Parathyroid adenoma (tissue), 2 donors: ENCODE measurements at regions not wholly inside any gene's neighbourhood (a gene's known extent, or its start where the extent isn't known, plus 50 kb on each side); places are given as distances from the start of the nearest gene placed in this dataset.

Source experiments
- H2AFZ ChIP-seq: fragments of 300-600 bp; sonication (generic); one replicate; pipeline ENCODE4 v1.7.0; 2017; ENCODE audit warnings: antibody characterized with exemption, mild to moderate bottlenecking
- H3K27ac ChIP-seq: fragments of 300-600 bp; sonication (generic); one replicate; pipeline ENCODE4 v1.7.0; 2017
- H3K27me3 ChIP-seq: fragments of 300-600 bp; sonication (generic); one replicate; pipeline ENCODE4 v1.7.0; 2017; ENCODE audit warnings: low read length; ENCODE audit not compliant: control insufficient read depth, insufficient read depth
- H3K36me3 ChIP-seq: fragments of 300-600 bp; sonication (generic); one replicate; pipeline ENCODE4 v1.7.0; 2017; ENCODE audit warnings: low read length; ENCODE audit not compliant: control insufficient read depth, insufficient read depth
- H3K4me1 ChIP-seq: fragments of 300-600 bp; sonication (generic); one replicate; pipeline ENCODE4 v1.7.0; 2017; ENCODE audit warnings: control low read depth
- H3K4me2 ChIP-seq: fragments of 300-600 bp; sonication (generic); one replicate; pipeline ENCODE4 v1.7.0; 2017; ENCODE audit warnings: low read length
- H3K4me3 ChIP-seq: fragments of 300-600 bp; sonication (generic); one replicate; pipeline ENCODE4 v1.7.0; 2017; ENCODE audit warnings: low read depth, low read length
- H3K79me2 ChIP-seq: fragments of 300-600 bp; sonication (generic); one replicate; pipeline ENCODE4 v1.7.0; 2017; ENCODE audit warnings: control low read depth
- H3K9ac ChIP-seq: fragments of 300-600 bp; sonication (generic); one replicate; pipeline ENCODE4 v1.7.0; 2017; ENCODE audit warnings: mild to moderate bottlenecking
- H3K9me3 ChIP-seq: fragments of 300-600 bp; sonication (generic); one replicate; pipeline ENCODE4 v1.7.0; 2017; ENCODE audit warnings: low read length; ENCODE audit not compliant: control insufficient read depth
- TF ChIP-seq, protein P1 (sequence below): fragments of 300-600 bp; sonication (generic); IDR thresholded peaks from one replicate; pipeline ENCODE4 v1.7.0; 2017; ENCODE audit warnings: antibody characterized with exemption, mild to moderate bottlenecking
- donor health status: primary hyperparathyroidism.

DNA sequence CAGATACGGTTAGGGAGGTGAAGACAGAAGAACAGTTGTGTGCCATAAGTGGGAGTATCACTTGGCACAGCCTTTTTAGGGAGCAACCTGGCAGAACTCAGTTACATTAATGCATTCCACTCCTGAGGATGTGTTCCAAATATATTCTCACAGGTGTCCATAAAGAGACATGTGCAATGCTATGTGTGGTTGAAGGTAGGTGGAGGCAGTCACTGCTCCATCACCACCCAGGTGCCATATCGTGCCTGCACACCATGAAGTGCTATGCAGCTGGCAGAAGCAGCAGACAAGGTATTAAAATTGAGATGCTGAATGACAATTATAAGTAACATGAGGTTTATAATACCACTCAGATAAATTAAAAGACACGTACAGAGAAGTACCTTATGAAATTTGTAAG, 248.0 kb upstream of the SFRP2 start:
- no peaks in the 10 kb centered on the region for H3K27me3 ChIP-seq
- H3K4me2 ChIP-seq = no peak overlapping the region
- H3K79me2 ChIP-seq = no peaks in the 10 kb centered on the region
- TF ChIP-seq, protein P1, sequence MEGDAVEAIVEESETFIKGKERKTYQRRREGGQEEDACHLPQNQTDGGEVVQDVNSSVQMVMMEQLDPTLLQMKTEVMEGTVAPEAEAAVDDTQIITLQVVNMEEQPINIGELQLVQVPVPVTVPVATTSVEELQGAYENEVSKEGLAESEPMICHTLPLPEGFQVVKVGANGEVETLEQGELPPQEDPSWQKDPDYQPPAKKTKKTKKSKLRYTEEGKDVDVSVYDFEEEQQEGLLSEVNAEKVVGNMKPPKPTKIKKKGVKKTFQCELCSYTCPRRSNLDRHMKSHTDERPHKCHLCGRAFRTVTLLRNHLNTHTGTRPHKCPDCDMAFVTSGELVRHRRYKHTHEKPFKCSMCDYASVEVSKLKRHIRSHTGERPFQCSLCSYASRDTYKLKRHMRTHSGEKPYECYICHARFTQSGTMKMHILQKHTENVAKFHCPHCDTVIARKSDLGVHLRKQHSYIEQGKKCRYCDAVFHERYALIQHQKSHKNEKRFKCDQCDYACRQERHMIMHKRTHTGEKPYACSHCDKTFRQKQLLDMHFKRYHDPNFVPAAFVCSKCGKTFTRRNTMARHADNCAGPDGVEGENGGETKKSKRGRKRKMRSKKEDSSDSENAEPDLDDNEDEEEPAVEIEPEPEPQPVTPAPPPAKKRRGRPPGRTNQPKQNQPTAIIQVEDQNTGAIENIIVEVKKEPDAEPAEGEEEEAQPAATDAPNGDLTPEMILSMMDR = no peak
- H3K36me3 ChIP-seq = no peaks in the 10 kb centered on the region
- H3K4me1 ChIP-seq = no peaks in the 10 kb centered on the region
- no peak overlapping the region for H3K27ac ChIP-seq
- no peaks in the 10 kb centered on the region for H3K9me3 ChIP-seq
- no peak overlapping the region for H3K4me3 ChIP-seq
- H2AFZ ChIP-seq = no peak overlapping the region
- no peak overlapping the region for H3K9ac ChIP-seq

DNA sequence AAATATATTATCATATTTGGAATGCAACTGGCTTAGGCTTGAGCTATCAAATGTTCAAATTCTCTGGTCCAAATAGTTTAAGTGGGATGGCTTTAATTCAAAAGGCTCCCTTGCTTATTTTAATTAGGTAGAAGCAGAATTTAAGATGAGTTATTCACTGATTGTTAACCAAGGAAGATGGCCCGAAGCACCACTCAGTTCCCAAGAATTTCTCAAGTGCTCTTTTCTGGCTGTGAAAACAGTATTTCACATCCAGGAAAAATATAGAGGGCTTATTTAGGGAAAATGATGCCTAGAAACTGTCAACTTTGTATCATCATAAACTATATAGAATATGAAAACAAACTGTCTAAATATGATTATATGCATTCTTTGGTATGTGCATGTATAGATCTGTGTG, 246.5 kb upstream of the SFRP2 start:
- Histone ChIP-seq H3K4me1 (no peaks in the 10 kb centered on the region), H2AFZ (no peak overlapping the region), H3K79me2 (no peaks in the 10 kb centered on the region), H3K9me3 (no peaks in the 10 kb centered on the region), H3K27me3 (no peaks in the 10 kb centered on the region), H3K4me3 (no peak overlapping the region), H3K9ac (no peak overlapping the region), H3K36me3 (no peaks in the 10 kb centered on the region), H3K27ac (no peak overlapping the region), H3K4me2 (no peak overlapping the region)
- TF ChIP-seq, protein P1 = no peak

DNA sequence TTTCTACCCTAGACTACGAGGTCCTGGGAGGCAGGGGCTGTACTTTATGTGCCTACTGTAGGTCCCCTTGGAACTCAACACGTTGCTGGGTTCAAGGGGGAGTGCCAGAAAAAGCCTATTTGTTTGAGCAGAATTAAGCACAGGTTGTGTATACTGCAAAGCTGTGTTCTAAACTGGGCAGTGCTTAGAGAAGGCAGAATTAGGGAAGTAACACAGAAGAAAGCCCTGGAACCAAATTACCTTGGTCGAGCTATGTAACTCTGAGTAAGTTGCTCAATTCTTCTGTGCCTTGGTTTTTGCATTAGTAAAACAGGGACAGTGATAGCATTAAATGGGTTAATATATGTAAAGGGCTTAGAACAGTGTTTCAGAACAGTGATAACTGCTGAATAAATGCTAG, 245.0 kb upstream of the SFRP2 start:
- Histone ChIP-seq H3K79me2 (no peaks in the 10 kb centered on the region), H2AFZ (no peak overlapping the region), H3K27me3 (no peaks in the 10 kb centered on the region), H3K4me1 (no peaks in the 10 kb centered on the region), H3K27ac (no peak overlapping the region), H3K36me3 (no peaks in the 10 kb centered on the region), H3K9ac (no peak overlapping the region), H3K4me2 (no peak overlapping the region), H3K4me3 (no peak overlapping the region), H3K9me3 (no peaks in the 10 kb centered on the region)
- TF ChIP-seq, protein P1 = no peak

DNA sequence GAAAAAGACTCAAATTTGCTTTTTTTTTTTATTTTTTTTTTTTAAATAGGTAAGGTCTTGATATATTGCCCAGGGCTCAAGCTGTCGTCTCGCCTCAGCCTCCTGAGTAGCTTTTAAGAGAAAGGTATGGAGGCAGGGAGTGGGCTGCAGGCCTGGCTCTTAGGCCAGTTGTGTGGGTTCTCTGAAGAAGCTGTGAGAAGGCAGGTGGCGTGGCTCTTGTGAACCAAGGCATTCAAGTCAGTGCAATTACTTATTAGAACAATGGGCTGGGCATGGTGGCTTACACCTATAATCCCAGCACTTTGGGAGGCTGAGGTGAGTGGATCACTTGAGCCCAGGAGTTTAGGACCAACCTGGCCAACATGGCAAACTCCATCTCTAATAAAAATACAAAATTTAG, 244.0 kb upstream of the SFRP2 start:
- Histone ChIP-seq H3K4me3 (no peak overlapping the region), H3K4me2 (no peak overlapping the region), H3K4me1 (no peaks in the 10 kb centered on the region), H3K27ac (no peak overlapping the region), H3K9me3 (no peaks in the 10 kb centered on the region), H3K79me2 (no peaks in the 10 kb centered on the region), H3K27me3 (no peaks in the 10 kb centered on the region), H3K36me3 (no peaks in the 10 kb centered on the region), H3K9ac (no peak overlapping the region), H2AFZ (no peak overlapping the region)
- TF ChIP-seq, protein P1 = no peak

DNA sequence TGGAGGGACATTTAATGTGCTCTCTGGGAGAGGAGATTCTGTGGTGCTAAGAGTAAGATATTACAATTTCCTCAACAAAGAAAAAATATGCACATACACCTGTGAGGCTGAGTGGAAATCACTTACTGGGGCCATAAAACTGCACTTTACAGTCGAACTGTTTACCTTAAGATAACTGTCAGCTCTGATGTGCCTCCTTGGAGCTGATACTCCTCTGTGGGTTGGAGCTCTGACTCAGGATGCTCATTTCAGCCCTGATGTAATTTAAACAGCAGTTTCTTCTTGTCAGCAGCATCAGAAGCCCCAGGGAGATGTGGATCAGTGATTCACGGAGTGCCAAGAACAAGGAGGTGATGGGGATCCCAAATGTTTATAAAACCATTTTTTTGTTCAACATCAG, 241.9 kb upstream of the SFRP2 start:
- H3K4me3 ChIP-seq = no peak overlapping the region
- H3K79me2 ChIP-seq = no peaks in the 10 kb centered on the region
- H3K4me2 ChIP-seq = no peak overlapping the region
- TF ChIP-seq, protein P1 = no peak
- H3K27ac ChIP-seq = no peak overlapping the region
- no peak overlapping the region for H3K9ac ChIP-seq
- H3K4me1 ChIP-seq = no peaks in the 10 kb centered on the region
- H2AFZ ChIP-seq = no peak overlapping the region
- no peaks in the 10 kb centered on the region for H3K36me3 ChIP-seq
- no peaks in the 10 kb centered on the region for H3K9me3 ChIP-seq
- no peaks in the 10 kb centered on the region for H3K27me3 ChIP-seq
